T-helper 17 cell (primary cell): ENCODE measurements at regions not wholly inside any gene's neighbourhood (a gene's known extent, or its start where the extent isn't known, plus 50 kb on each side); places are given as distances from the start of the nearest gene placed in this dataset.

ENCODE experiments used
- ATAC-seq: fragments of 150-1000 bp; cut with Tn5 transposase; 2 replicates; pipeline ENCODE4 v1.10.0; 2021; ENCODE audit warnings: mild to moderate bottlenecking, moderate library complexity
- DNase-seq, 3 donors: peaks; one replicate each; pipeline versions ENCODE4 v3.0.0 to v3.0.0-alpha.2; 2020 to 2021
- H3K9me3 ChIP-seq: one replicate; pipeline ENCODE4 v1.7.0; 2013; ENCODE audit warnings: low read length, mild to moderate bottlenecking; ENCODE audit not compliant: control insufficient read depth, poor library complexity, severe bottlenecking
- H3K27ac Mint-ChIP-seq: one replicate; pipeline ENCODE4 v1.8.0; 2022; ENCODE audit warnings: mild to moderate bottlenecking, moderate library complexity, mixed read lengths
- H3K27me3 Mint-ChIP-seq: one replicate; pipeline ENCODE4 v1.8.0; 2022; ENCODE audit warnings: mixed read lengths
- H3K36me3 Mint-ChIP-seq: one replicate; pipeline ENCODE4 v1.8.0; 2022; ENCODE audit warnings: low read depth, mixed read lengths
- H3K4me1 Mint-ChIP-seq: one replicate; pipeline ENCODE4 v1.8.0; 2022; ENCODE audit warnings: mild to moderate bottlenecking, mixed read lengths
- H3K4me3 Mint-ChIP-seq: one replicate; pipeline ENCODE4 v1.8.0; 2022; ENCODE audit warnings: mild to moderate bottlenecking, moderate library complexity, mixed read lengths

DNA sequence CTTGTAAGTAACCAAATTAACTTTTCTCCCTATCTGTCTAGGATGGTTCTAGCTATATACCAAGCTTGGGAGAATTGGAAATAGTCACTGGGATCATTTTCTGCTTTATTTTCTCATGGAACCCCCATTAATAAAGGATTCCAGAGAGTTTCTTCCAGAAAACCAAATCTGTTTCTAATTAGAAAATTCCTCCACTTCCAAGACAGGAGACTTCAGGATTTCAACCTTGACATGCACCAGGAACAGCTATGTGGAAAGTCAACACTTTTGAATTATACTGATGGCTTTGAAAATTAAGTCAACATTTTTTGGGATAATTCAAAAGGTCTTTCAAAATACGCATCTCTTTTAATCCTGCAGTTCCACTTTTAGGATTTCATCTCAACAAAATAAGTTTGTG, 138.3 kb downstream of the MEX3B start:
- ATAC-seq: no peak

DNA sequence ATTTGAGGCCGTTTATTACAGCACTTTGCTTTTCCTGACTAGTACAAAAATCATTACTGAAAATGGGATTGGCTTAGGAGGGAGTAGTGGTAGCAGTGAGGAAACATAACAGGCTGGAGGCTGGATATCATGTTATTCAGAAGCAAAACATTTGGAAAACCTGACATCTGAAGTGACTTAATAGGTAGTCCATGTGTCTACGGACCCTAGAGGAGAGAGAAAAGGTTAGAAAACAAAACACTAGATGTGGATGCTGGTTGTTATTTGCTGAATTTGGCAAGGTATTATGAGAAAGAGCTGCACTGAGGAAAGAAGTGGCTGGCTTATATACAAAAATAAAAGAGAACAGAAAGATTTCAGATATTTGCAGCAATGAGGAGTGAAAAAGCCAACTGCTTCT, 139.9 kb downstream of the MEX3B start:
- no peak for DNase-seq
- Mint-ChIP-seq H3K27ac (no peak overlapping the region), H3K4me3 (no peak overlapping the region), H3K4me1 (no peaks in the 10 kb centered on the region), H3K36me3 (no peaks in the 10 kb centered on the region), H3K27me3 (peaks cover 17% of the 10 kb centered on the region)
- no peaks in the 10 kb centered on the region for H3K9me3 ChIP-seq
- no peak for ATAC-seq

More for the DNA sequence above, 138.3 kb downstream of the MEX3B start:
- DNase-seq: no peak
- Mint-ChIP-seq H3K4me3 (no peak overlapping the region), H3K4me1 (no peaks in the 10 kb centered on the region), H3K27ac (no peak overlapping the region), H3K27me3 (peaks cover 11% of the 10 kb centered on the region), H3K36me3 (no peaks in the 10 kb centered on the region)
- no peaks in the 10 kb centered on the region for H3K9me3 ChIP-seq

- Mint-ChIP-seq H3K27ac (no peak overlapping the region), H3K4me3 (no peak overlapping the region), H3K4me1 (no peaks in the 10 kb centered on the region), H3K27me3 (peaks cover 33% of the 10 kb centered on the region), H3K36me3 (peaks cover 2% of the 10 kb centered on the region)
- H3K9me3 ChIP-seq: no peaks in the 10 kb centered on the region
- no peak for ATAC-seq
- DNase-seq: no peak
Measured at GRCh38 chr15:81901319-81901718, 144.5 kb downstream of the MEX3B start.

GRCh38 chr15:81899730-81900129, 146.1 kb downstream of the MEX3B start:
- H3K4me3 Mint-ChIP-seq: no peak overlapping the region
- peaks cover 2% of the 10 kb centered on the region for H3K36me3 Mint-ChIP-seq
- no peak overlapping the region for H3K27ac Mint-ChIP-seq
- no peak for DNase-seq
- H3K4me1 Mint-ChIP-seq: no peaks in the 10 kb centered on the region
- no peaks in the 10 kb centered on the region for H3K9me3 ChIP-seq
- H3K27me3 Mint-ChIP-seq: peaks cover 29% of the 10 kb centered on the region
- ATAC-seq: no peak

DNA sequence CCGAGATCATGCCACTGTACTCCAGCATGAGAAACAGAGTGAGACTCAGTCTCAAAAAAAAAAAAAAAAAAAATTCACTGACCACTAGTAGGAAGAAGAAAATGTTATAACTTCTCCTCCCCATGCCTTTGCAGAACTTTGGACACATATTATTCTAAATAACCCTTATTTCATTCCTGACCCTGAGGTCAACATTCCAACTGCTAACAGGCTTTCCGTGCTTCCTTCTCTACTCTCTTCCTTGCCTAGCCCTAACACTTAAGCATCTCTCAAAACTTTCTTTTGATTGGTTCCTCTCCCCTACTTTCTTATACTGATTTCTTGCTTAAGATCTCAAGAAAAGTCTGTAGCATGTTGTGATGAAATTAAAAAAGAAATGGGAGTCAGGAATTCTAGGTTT, 146.8 kb downstream of the MEX3B start:
- H3K9me3 ChIP-seq: no peaks in the 10 kb centered on the region
- Mint-ChIP-seq H3K36me3 (peaks cover 2% of the 10 kb centered on the region), H3K4me1 (no peaks in the 10 kb centered on the region), H3K4me3 (no peak overlapping the region), H3K27ac (no peak overlapping the region), H3K27me3 (peaks cover 36% of the 10 kb centered on the region)
- ATAC-seq (no peak), DNase-seq (no peak)

DNA sequence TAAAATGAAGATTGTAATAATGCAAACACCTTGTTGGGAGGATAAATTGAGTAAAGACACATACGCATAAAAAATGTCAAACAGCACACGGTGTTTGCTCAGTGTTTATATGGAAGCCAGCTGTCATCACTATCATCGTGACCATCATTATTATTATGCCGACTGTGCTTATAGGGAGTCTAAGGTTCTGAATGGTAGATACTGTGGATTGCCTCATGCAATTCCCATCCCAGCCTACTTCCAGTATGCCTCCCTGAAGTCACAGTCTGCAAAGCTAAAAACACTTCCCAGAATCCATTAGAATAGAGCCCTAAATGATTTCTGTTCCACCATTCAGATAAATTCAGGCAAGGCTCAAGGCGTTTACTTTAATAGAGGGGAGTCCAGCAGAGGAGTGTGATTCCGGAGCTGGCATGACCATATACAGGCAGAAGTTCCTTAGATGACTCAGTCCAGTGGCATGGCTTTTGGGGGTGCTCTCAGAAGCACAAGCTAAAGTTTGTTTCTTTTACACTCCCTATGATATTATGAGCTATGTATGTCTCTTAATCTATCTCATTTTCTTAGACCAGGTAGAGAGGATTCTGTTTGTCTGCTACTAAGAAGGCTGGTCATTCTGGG, 148.7 kb downstream of the MEX3B start:
- DNase-seq (no peak), ATAC-seq (no peak)
- Mint-ChIP-seq H3K27me3 (peaks cover 30% of the 10 kb centered on the region), H3K27ac (no peak overlapping the region), H3K4me3 (no peak overlapping the region), H3K36me3 (peaks cover 2% of the 10 kb centered on the region), H3K4me1 (no peaks in the 10 kb centered on the region)
- no peaks in the 10 kb centered on the region for H3K9me3 ChIP-seq

DNA sequence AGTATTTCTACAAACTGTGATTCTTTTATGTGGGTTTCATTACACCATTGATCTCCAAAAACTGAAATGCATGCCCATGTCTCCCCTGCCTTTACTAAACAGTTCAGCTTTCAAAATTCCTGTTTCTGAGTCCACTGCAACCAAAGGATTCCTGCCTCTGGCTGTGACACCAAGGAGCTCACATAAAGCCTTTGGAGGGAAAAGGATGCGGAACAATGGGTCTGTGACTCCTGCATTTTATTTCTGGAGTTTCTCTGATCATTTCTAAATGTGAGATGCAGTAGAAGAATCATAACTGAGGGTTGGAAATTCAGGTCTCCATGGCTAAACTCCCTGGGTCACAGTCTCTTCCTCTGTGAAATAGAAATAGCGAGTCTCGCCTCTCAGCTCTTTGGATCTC, 149.5 kb downstream of the MEX3B start:
- DNase-seq: no peak
- no peaks in the 10 kb centered on the region for H3K9me3 ChIP-seq
- Mint-ChIP-seq H3K36me3 (peaks cover 2% of the 10 kb centered on the region), H3K4me1 (no peaks in the 10 kb centered on the region), H3K27me3 (peaks cover 36% of the 10 kb centered on the region), H3K27ac (no peak overlapping the region), H3K4me3 (no peak overlapping the region)
- no peak for ATAC-seq

- DNase-seq (no peak), ATAC-seq (no peak)
- no peaks in the 10 kb centered on the region for H3K4me1 Mint-ChIP-seq
- no peaks in the 10 kb centered on the region for H3K9me3 ChIP-seq
- no peak overlapping the region for H3K4me3 Mint-ChIP-seq
- peaks cover 2% of the 10 kb centered on the region for H3K36me3 Mint-ChIP-seq
- peaks cover 32% of the 10 kb centered on the region for H3K27me3 Mint-ChIP-seq
- no peak overlapping the region for H3K27ac Mint-ChIP-seq
Measured at GRCh38 chr15:81895723-81896122, 150.1 kb downstream of the MEX3B start.

DNA sequence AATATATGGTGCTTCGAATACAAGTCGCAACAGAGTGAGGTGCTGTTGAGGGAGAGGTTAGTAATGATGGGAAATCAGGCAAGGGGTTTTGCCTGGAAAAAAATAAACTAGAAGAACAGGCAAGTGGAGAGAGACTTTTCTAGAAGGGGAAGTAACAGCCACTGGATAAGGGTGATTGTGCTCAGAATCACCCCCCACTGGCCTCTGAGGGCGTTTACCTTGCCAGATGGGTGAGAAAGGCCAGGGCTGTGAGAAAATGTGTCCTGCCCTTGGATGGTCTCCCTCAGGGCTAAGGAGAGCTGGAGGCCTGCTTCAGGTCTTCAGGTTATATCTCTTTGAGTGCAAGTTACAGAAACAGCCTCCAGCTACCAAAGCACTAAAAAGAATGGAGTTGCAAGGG, 151.8 kb downstream of the MEX3B start:
- H3K27ac Mint-ChIP-seq: no peak overlapping the region
- no peak for DNase-seq
- H3K4me1 Mint-ChIP-seq: no peaks in the 10 kb centered on the region
- no peak overlapping the region for H3K4me3 Mint-ChIP-seq
- H3K9me3 ChIP-seq: no peaks in the 10 kb centered on the region
- ATAC-seq: no peak
- peaks cover 34% of the 10 kb centered on the region for H3K27me3 Mint-ChIP-seq
- peaks cover under 1% of the 10 kb centered on the region for H3K36me3 Mint-ChIP-seq

GRCh38 chr15:81893182-81893835, 152.5 kb downstream of the MEX3B start:
- Mint-ChIP-seq H3K4me3 (no peak overlapping the region), H3K36me3 (no peaks in the 10 kb centered on the region), H3K27me3 (peaks cover 32% of the 10 kb centered on the region), H3K4me1 (no peaks in the 10 kb centered on the region), H3K27ac (no peak overlapping the region)
- ATAC-seq (no peak), DNase-seq (no peak)
- H3K9me3 ChIP-seq: no peaks in the 10 kb centered on the region

DNA sequence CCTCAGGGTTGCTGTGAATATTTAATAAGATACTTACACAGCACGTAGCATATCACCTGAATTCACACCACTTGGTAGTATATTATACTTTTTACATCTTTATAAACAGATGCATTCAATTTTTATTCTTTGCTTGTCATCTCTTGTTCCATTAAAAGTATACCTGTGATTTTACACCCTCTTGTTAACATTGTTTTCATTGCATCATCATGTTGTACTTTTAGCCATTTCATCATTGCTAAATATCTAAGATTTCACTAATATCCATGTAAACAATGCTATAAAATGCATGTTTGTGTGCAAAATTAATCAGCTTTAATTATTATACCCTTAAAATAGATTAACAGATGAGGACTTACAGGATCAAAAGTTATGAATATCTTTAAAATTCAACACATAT, 155.3 kb downstream of the MEX3B start:
- no peaks in the 10 kb centered on the region for H3K36me3 Mint-ChIP-seq
- no peaks in the 10 kb centered on the region for H3K4me1 Mint-ChIP-seq
- H3K4me3 Mint-ChIP-seq: no peak overlapping the region
- ATAC-seq (no peak), DNase-seq (no peak)
- H3K27ac Mint-ChIP-seq: no peak overlapping the region
- peaks cover 28% of the 10 kb centered on the region for H3K27me3 Mint-ChIP-seq
- no peaks in the 10 kb centered on the region for H3K9me3 ChIP-seq

GRCh38 chr15:81889485-81889881, 156.3 kb downstream of the MEX3B start:
- H3K4me3 Mint-ChIP-seq: no peak overlapping the region
- ATAC-seq: no peak
- H3K9me3 ChIP-seq: no peaks in the 10 kb centered on the region
- no peaks in the 10 kb centered on the region for H3K4me1 Mint-ChIP-seq
- no peak for DNase-seq
- no peaks in the 10 kb centered on the region for H3K36me3 Mint-ChIP-seq
- no peak overlapping the region for H3K27ac Mint-ChIP-seq
- H3K27me3 Mint-ChIP-seq: peaks cover 25% of the 10 kb centered on the region

DNA sequence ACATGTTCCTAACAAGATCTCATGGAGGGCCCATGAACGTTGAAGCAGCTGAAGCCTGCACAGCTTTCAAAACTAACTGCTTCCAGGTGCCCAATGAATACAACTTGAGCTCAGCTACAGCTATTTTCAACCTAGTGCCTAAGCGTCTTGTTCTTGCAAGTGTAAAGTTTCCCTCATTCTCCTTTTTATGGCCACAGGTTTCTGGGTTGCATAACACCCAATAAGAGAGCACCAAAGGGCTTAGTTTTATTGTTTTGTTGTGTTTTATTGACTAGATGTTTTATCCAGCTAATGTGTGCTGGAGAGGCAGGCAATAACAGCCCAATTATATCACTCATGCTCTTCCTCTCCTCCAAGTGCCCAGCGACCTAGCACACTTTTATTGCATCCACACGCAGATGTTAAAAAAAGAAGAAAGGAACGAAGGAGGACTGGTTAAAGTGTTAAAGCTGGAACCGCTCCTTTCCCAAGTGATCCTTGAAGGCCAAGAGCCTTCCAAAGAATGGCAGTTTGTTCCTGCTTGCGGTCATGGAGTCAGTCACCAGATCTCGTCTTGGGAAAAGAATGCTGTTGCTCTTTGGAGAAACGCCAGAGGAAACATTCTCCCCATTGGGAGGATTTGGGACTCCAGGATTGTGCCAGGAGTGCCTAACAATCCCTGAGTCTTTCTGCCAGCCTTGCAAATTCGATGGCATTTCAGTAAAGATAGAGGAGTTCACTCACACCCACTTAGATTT, 156.9 kb downstream of the MEX3B start:
- Mint-ChIP-seq H3K4me3 (no peak overlapping the region), H3K4me1 (no peaks in the 10 kb centered on the region), H3K36me3 (no peaks in the 10 kb centered on the region), H3K27me3 (peaks cover 19% of the 10 kb centered on the region), H3K27ac (no peak overlapping the region)
- H3K9me3 ChIP-seq: no peaks in the 10 kb centered on the region
- ATAC-seq (no peak), DNase-seq (no peak)

GRCh38 chr15:81887912-81888311, 157.9 kb downstream of the MEX3B start:
- H3K9me3 ChIP-seq: no peaks in the 10 kb centered on the region
- no peak overlapping the region for H3K4me3 Mint-ChIP-seq
- ATAC-seq (no peak), DNase-seq (no peak)
- H3K27me3 Mint-ChIP-seq: peaks cover 19% of the 10 kb centered on the region
- H3K4me1 Mint-ChIP-seq: no peaks in the 10 kb centered on the region
- H3K36me3 Mint-ChIP-seq: no peaks in the 10 kb centered on the region
- H3K27ac Mint-ChIP-seq: no peak overlapping the region
